GM19351 (cell line): ENCODE measurements at regions not wholly inside any gene's neighbourhood (a gene's known extent, or its start where the extent isn't known, plus 50 kb on each side); places are given as distances from the start of the nearest gene placed in this dataset.
"Not testable (repeated sequence)": the region's sequence is repeated elsewhere in the genome, so short reads cannot be mapped to it uniquely, and the experiment has no call there.

ENCODE experiments used
- ATAC-seq: cut with Tn5 transposase; IDR thresholded peaks from one replicate; pipeline ENCODE4 v1.9.1; 2021; ENCODE audit warnings: mild to moderate bottlenecking, moderate library complexity; ENCODE audit not compliant: unreplicated experiment

- ATAC-seq: no peak
Observed at GRCh38 chr5:101532430-101532829, 629.3 kb upstream of the ST8SIA4 start.

DNA sequence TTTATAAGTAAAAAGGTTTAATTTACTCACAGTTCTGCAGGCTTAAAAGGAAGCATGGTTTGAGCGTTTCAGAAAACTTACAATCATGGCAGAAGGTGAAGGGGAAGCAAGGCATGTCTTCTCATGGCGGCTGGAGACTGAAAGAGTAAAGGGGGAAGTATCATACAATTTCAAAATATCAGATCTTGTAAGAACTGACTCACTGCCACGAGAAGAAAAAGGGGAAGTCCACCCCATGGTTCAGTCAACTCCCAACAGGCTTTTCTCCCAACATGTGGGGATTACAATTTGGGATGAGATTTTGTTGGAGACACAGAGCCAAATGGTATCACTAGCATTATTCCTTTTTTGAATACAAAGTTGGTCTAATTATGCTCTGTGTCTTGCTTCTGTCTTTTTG lies 627.9 kb upstream of the ST8SIA4 start:
- ATAC-seq: no peak

DNA sequence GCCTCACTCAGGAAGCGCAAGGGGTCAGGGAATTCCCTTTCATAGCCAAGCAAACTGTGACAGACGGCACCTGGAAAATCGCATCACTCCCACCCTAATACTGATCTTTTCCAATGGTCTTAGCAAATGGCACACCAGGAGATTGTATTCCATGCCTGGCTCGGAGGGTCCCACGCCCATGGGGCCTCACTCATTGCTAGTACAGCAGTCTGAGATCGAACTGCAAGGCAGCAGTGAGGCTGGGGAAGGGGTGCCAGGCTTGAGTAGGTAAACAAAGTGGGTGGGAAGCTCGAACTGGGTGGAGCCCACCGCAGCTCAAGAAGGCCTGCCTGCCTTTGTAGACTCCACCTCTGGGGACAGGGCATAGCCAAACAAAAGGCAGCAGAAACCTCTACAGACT lies 626.0 kb upstream of the ST8SIA4 start:
- ATAC-seq: not testable (repeated sequence)

GRCh38 chr5:101520417-101520816 lies 617.3 kb upstream of the ST8SIA4 start:
- ATAC-seq: no peak

DNA sequence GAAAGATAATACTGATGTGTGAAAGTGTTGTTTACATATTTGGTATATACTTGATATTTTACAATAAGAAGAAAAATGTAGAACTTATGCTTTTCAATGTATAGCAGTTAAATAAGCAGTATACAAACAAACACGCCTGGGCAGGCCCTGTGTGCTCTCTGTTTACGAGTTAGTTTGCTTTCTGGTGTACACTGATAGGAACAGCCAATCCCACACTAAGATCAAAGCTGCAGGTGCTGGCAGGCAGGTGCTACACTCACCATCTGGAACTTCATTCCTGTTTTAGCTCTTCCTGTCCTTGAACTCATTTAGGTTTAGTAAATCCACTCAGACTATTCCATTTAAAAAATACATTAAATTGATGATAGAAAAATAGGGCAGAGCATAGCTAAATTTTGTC lies 614.7 kb upstream of the ST8SIA4 start:
- ATAC-seq: no peak

GRCh38 chr5:101515721-101516120 lies 612.6 kb upstream of the ST8SIA4 start:
- ATAC-seq: no peak

GRCh38 chr5:101505891-101506570 lies 602.9 kb upstream of the ST8SIA4 start:
- ATAC-seq: no peak

GRCh38 chr5:101482931-101483330 lies 579.8 kb upstream of the ST8SIA4 start:
- no peak for ATAC-seq

GRCh38 chr5:101473483-101473882 lies 570.4 kb upstream of the ST8SIA4 start:
- peak; percentile 72 for ATAC-seq

DNA sequence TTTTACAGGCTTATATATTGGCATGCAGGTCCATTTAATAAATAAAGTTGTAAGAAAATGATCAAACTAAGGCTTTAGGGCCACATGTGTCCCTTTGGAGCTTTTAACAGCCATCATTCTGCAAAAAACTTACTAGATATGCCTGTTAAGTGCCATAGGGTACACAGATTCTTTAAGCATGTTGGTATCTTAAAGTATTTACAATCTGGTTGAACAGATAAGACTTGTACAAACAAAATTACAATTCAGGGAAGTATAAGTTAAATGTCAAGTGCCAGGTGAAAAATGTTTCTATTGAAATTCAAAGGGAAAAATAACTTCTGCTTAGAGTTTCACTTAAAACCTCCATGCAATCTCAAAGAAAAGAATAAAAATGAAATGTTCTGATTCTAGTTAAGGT lies 558.4 kb upstream of the ST8SIA4 start:
- ATAC-seq: no peak

DNA sequence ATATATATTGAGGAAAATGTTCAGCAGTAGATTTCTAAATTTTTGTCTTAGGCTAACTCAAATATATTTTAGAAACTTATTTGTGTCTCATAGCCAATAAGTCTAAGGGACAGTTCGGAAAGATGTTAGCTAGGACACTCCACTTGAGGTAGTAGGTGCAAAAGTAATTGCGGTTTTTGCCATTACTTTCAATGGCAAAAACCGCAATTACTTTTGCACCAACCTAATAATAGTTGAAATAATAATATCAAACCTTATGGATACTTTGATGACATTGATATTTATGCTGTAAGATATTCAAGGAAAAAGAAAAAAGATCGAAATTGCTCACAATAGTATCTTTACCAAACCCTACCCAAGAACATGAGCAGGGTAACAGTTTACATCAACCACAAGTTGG lies 555.5 kb upstream of the ST8SIA4 start:
- no peak for ATAC-seq

- no peak for ATAC-seq
Observed at GRCh38 chr5:101455851-101456250, 552.8 kb upstream of the ST8SIA4 start.

- no peak for ATAC-seq
Observed at GRCh38 chr5:101455048-101455447, 552.0 kb upstream of the ST8SIA4 start.

DNA sequence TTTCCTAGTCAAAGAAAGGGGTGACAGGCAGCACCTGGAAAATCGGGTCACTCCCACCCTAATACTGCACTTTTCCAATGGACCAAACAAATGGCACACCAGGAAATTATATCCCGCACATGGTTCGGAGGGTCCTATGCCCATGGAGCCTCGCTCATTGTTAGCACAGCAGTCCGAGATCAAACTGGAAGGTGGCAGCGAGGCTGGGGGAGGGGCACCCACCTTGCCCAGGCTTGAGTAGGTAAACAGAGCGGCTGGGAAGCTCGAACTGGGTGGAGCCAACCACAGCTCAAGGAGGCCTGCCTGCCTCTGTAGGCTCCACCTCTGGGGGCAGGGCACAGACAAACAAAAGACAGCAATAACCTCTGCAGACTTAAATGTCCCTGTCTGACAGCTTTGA lies 539.2 kb upstream of the ST8SIA4 start:
- ATAC-seq: not testable (repeated sequence)

DNA sequence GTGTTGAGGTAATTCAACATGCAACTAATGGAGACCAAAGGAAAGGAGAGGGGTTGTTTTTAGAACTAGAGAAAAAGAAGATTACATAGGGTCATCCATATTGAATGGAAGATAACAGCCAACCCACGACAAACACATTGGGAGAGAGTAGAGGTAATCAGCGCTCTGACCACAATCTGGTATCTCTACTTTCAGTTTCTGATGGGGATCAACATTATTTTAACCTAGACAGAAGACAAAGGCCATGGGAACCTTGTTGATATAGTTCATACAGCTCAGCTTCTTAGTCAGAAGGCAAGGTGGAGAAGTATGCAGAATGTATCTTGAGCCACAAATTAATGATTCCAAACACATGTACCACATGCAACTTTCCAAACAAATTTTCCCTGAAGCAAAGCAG lies 537.1 kb upstream of the ST8SIA4 start:
- no peak for ATAC-seq

GRCh38 chr5:101437351-101437750 lies 534.3 kb upstream of the ST8SIA4 start:
- no peak for ATAC-seq

DNA sequence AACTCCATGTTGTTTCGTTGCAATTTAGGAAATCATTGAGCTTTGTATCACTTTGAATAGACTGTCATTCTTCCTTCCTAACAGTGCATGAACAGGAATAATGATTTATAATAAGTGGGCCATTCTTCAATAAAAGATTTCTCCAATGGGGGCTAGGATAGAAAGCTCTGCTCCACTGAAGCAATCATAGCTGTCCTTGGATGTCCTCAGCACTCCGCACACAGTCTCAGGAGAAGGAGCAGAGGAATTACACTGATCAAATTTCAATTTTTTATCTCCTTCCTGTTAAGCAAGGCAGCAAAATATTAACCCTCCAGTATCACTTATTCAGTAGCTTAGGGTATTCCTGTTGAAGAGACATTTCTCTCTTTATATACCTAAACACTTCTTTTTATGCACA lies 532.7 kb upstream of the ST8SIA4 start:
- no peak for ATAC-seq

- no peak for ATAC-seq
Observed at GRCh38 chr5:101431201-101431600, 528.1 kb upstream of the ST8SIA4 start.

GRCh38 chr5:101430551-101430950 lies 527.5 kb upstream of the ST8SIA4 start:
- ATAC-seq: no peak

GRCh38 chr5:101429241-101429640 lies 526.2 kb upstream of the ST8SIA4 start:
- ATAC-seq: no peak

GRCh38 chr5:101425339-101425859 lies 522.3 kb upstream of the ST8SIA4 start:
- ATAC-seq: no peak

GRCh38 chr5:101424530-101425175 lies 521.6 kb upstream of the ST8SIA4 start:
- no peak for ATAC-seq

DNA sequence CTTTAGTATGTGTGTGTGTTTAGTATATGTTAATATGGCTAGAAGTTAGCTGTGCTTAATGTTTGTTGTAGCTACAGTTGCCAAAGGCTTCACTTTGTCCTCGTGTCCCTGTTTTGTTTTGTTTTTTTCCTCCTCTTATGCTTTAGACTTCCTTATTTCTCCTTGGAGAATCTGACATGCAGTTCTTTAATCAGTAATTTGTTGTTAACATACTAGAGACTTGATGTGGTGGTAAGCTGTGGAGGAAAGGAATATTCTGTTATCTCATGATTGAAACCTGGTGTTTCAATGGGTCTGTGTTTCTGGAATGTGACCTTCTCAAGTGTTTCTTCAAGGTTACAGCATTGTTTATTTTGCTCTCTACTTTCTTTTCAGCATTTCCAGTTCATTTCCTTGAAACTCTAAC lies 515.6 kb upstream of the ST8SIA4 start:
- ATAC-seq: no peak
